ENCODE measurements at regions not wholly inside any gene's neighbourhood (a gene's known extent, or its start where the extent isn't known, plus 50 kb on each side); places are given as distances from the start of the nearest gene placed in this dataset.

GRCh38 chr2:12816379-12817306, 99.9 kb downstream of the TRIB2 start:
- TF ChIP-seq CTCF (IDR thresholded peaks at IDR 0.05) (no peak), POLR2A (IDR thresholded peaks at IDR 0.05) (no peak), EP300 (IDR thresholded peaks at IDR 0.05) (no peak)

Data from tibial nerve (tissue), 4 donors.